ENCODE measurements at regions not wholly inside any gene's neighbourhood (a gene's known extent, or its start where the extent isn't known, plus 50 kb on each side); places are given as distances from the start of the nearest gene placed in this dataset.
"Not testable (repeated sequence)": the region's sequence is repeated elsewhere in the genome, so short reads cannot be mapped to it uniquely, and the experiment has no call there.

- no peaks in the 10 kb centered on the region for H3K27me3 ChIP-seq
- H3K9me3 ChIP-seq = no peaks in the 10 kb centered on the region
- no peak overlapping the region for H3K27ac ChIP-seq
- no peaks in the 10 kb centered on the region for H3K36me3 ChIP-seq
- H3K4me1 ChIP-seq = no peaks in the 10 kb centered on the region
- intact Hi-C loops (cut with DNase I) = no loop called here
- no peak for TF ChIP-seq CTCF (IDR thresholded peaks at IDR 0.05)
- H3K4me3 ChIP-seq = no peak overlapping the region
- no peak for DNase-seq (ENCODE audit: low spot score in 2 of 2)
Measured at GRCh38 chr16:8126313-8126712, 464.0 kb downstream of the TMEM114 start.

GRCh38 chr16:8120001-8120400 is 470.3 kb downstream of the TMEM114 start:
- no peak for TF ChIP-seq CTCF (IDR thresholded peaks at IDR 0.05)
- H3K4me3 ChIP-seq = no peak overlapping the region
- DNase-seq (ENCODE audit: low spot score in 2 of 2) = no peak
- H3K27me3 ChIP-seq = no peaks in the 10 kb centered on the region
- intact Hi-C loops (cut with DNase I) = no loop called here
- H3K4me1 ChIP-seq = no peaks in the 10 kb centered on the region
- H3K9me3 ChIP-seq = no peaks in the 10 kb centered on the region
- H3K27ac ChIP-seq = no peak overlapping the region
- no peaks in the 10 kb centered on the region for H3K36me3 ChIP-seq

GRCh38 chr16:8115814-8116213 is 474.5 kb downstream of the TMEM114 start:
- no peak overlapping the region for H3K27ac ChIP-seq
- no peak for DNase-seq (ENCODE audit: low spot score in 2 of 2)
- no peak for TF ChIP-seq CTCF (IDR thresholded peaks at IDR 0.05)
- H3K4me1 ChIP-seq = no peaks in the 10 kb centered on the region
- intact Hi-C loops (cut with DNase I) = no loop called here
- no peaks in the 10 kb centered on the region for H3K36me3 ChIP-seq
- no peak overlapping the region for H3K4me3 ChIP-seq
- no peaks in the 10 kb centered on the region for H3K27me3 ChIP-seq
- no peaks in the 10 kb centered on the region for H3K9me3 ChIP-seq

GRCh38 chr16:8114941-8115340 is 475.4 kb downstream of the TMEM114 start:
- H3K27ac ChIP-seq; H3K4me1 ChIP-seq; intact Hi-C loops (cut with DNase I); H3K36me3 ChIP-seq; H3K27me3 ChIP-seq; DNase-seq (ENCODE audit: low spot score in 2 of 2); H3K9me3 ChIP-seq; H3K4me3 ChIP-seq: not testable (repeated sequence)

GRCh38 chr16:8113843-8114242 is 476.5 kb downstream of the TMEM114 start:
- TF ChIP-seq CTCF (IDR thresholded peaks at IDR 0.05) = no peak
- H3K27me3 ChIP-seq = no peaks in the 10 kb centered on the region
- no peak for DNase-seq (ENCODE audit: low spot score in 2 of 2)
- intact Hi-C loops (cut with DNase I) = no loop called here
- H3K36me3 ChIP-seq = no peaks in the 10 kb centered on the region
- no peak overlapping the region for H3K4me3 ChIP-seq
- H3K4me1 ChIP-seq = no peaks in the 10 kb centered on the region
- no peak overlapping the region for H3K27ac ChIP-seq
- H3K9me3 ChIP-seq = no peaks in the 10 kb centered on the region

- intact Hi-C loops (cut with DNase I) = no loop called here
- H3K9me3 ChIP-seq = no peaks in the 10 kb centered on the region
- H3K27me3 ChIP-seq = no peaks in the 10 kb centered on the region
- H3K4me3 ChIP-seq = no peak overlapping the region
- no peaks in the 10 kb centered on the region for H3K36me3 ChIP-seq
- no peak for DNase-seq (ENCODE audit: low spot score in 2 of 2)
- H3K4me1 ChIP-seq = no peaks in the 10 kb centered on the region
- TF ChIP-seq CTCF (IDR thresholded peaks at IDR 0.05) = no peak
- no peak overlapping the region for H3K27ac ChIP-seq
Measured at GRCh38 chr16:8110572-8111514, 479.5 kb downstream of the TMEM114 start.
